Inferior parietal cortex (tissue), 1 donor: ENCODE measurements at regions not wholly inside any gene's neighbourhood (a gene's known extent, or its start where the extent isn't known, plus 50 kb on each side); places are given as distances from the start of the nearest gene placed in this dataset.

ENCODE experiments used
- DNase-seq: peaks from one replicate; pipeline ENCODE4 v3.0.0-alpha.2; 2016; ENCODE audit errors: extremely low spot score

DNA sequence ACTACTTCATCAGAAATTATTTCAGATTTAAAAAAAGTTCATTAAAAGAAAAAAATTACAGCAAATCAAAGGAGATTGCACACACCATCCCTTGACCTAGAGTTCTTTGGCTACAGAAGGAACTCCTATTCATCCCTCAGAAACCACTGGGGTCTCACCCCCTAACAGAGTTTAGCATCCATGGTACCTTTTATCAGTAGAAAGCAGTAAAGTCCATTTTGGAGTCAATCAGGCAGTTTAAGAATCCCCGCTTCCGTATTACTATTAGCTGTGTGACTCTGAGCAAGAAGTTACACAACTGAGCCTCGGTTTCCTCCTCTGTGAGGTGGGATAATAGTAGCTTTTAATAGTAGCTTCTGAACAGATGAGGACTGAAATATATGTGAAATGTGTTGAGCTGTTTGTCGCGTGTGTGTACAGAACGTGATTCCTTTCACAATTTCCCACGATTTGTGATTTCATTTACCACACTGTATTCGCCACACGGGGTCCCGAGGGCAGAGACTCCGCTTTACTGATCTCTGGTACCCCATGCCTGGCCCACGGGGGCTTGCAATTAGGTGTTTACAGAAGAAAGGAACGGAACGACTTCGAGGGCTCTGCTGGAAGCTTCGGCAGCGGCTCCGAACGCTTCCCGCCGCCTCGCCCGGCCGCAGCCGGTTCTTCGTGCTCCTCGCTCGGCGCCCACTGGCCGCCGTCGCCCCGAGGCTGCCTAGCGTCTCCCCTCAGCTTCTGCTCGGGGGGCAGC lies 72.5 kb upstream of the ZBED5 start:
- no peak for DNase-seq

DNA sequence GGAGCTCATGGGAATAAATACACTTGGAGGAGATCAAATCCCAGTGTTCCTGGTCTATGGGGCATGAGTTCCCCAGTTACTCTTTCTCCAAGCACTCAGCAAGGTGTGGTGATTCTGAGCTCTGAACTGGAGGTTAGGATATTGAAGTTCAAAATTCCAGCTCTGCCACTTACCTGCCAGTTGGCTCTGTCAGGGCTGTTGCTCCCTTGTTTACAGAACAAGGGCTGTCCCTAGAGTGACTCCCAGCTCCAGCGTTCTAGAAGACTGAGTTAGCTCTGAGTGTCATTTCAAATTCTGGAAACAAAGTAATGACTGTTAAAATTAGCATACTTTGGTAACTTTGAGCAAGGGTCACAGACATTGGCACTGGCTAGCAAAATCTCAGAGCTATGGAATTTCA lies 69.7 kb upstream of the ZBED5 start:
- no peak for DNase-seq

DNA sequence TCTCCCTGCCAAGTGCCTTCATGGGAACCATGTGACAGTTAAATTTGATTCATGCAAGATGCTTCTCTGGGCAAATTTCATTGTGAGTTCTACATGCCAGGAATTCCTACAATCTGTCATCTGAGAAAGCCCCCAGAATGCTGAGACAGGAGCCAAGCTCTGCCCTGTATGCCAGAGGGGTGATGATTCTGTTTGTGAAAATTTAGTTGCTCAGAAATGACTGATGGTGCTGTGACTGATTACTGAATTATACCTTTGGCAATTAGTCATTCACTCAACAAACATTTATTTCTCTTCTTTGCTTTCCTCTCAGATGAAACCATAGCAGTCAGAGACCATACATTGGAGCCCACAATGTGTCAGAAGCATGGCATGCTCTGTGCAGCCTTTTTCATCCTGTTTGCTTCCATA lies 69.0 kb upstream of the ZBED5 start:
- DNase-seq, result no peak

DNA sequence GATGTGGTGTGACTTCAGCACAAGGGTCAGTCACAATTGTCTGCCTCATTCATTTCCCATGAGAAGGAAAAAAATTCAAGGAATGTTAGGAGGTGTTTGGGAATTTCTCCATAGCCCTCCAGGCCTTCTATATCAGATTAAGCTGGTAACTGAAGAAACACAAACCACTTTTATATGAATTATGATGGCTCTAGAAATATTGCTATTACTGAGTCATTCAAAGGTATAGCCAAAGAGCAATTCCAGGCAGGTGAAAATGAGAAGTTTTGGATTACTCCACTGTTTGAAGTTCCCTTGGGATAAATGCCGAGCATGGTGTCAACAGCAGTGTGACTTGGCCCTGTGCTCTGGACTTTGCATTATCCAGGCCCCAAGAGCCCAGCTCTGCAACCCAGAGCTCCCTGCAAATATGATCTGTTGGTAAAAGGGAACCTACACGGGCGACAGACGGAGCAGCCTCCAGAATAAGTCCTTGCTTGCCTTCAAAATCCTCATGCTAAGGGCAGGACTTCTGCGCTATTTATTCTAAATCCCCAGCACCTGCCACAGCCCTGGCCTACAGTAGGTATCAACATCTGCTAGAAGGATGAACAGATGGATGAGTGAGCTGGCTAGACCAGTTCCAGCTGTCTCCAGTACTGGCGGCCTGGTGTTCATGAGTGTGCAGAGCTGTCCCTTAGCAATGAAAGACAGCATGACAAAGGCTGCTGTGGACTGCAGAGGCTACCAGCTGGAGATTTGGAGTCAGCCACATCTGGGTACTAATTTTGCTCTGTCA lies 67.5 kb upstream of the ZBED5 start:
- DNase-seq, result no peak

DNA sequence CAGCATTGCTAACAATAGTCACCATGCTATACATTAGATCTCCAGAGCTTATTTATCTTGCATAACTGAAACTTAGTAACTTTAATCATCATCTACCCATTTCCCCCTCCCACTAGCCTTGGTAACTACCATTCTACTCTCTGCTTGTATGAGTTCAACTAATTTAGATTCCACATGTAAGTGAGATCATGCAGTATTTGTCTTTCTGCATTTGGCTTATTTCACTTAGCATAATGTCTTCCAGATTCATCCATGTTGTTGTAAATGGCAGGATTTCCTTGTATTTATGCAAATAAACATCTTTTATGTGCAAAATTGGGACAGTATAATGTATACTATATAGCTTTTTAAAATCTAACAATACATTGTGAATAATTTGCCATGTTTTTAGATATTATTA lies 66.0 kb upstream of the ZBED5 start:
- no peak for DNase-seq

DNA sequence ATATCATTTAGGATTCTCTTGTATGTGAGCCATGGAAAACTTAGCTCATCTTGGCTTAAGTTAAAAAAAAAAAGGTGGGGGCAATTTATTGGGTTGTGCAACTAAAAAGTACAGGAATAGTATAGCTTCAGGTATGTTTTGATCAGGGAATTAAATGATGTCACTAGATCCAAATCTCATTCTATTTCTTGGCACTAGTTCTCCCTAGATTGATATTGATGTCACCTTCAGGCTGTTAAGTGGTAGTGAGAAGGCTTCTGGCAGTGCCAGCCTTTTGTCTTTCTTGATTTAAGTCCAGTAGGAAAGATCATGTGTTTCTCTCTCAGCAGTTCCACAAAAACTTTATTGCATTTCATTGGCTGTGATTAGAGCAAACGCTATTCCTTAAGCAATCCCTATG lies 65.0 kb upstream of the ZBED5 start:
- no peak for DNase-seq

DNA sequence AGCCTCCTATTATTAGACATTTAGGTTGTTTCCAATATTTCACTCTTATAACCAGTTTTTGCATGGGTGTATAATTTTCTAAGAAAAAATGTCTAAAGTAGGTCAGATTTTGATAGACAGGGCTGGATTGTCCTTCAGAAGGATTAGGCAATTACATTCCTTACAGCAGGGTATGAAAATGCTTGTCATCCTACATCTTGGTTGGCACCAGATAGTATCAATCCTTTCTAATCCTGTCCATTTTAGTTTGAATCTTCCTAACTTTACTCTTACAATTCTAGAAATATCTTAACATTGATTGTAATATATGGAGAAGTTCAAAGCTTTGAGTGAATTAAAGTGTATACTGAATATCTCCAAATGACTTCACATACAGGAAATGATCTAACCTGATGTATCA lies 63.0 kb upstream of the ZBED5 start:
- DNase-seq, result no peak

DNA sequence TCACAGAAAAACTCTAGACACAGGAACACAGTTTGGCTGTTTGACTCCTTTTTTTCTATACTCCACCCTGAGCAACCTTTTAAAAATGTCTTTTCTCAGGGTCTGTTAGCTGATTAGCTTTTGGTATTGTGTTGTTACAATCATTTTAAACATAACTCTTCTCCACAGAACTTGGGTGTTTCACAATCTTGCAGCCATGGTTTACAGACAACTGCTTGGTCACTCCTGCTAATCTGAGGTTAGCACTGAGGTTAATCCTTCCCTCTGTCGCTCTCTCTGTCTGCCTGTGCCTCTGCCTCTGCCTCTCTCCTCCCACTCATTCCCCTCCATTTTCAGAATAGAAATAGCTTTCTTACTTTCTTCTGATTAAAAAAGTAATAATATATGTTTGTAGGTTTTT lies 62.4 kb upstream of the ZBED5 start:
- no peak for DNase-seq

DNA sequence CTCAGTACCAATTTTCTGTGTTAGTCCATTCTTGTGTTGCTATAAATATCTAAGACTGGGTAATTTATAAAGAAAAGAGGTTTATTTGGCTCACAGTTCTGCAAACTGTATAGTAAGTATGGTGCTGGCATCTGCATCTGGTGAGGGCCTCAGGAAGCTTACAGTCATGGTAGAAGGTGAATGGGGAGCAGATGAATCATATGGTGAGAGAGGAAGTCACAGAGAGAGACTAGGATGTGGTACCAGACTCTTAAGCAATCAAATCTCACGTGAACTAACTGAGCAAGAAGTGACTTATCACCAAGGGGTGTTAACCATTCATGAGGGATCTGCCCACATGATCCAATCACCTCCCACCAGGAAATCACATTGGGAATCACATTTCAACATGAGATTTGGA lies 60.8 kb upstream of the ZBED5 start:
- no peak for DNase-seq

DNA sequence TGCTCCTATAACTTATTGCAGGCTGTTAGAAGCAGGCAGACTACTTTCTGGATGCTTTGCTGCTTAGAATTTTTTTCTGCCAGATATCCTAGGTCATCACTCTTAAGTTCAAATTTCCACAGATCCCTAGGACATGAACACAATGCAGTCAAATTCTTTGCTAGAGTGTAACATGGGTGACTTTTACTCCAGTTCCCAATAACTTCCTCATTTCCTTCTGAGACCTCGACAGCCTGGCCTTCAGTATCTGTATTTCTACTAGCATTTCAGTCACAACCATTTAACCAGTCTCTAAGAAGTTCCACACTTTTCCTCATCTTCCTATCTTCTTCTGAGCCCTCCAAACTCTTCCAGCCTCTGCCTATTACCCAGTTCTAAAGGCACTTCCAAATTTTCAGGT lies 60.4 kb upstream of the ZBED5 start:
- no peak for DNase-seq

DNA sequence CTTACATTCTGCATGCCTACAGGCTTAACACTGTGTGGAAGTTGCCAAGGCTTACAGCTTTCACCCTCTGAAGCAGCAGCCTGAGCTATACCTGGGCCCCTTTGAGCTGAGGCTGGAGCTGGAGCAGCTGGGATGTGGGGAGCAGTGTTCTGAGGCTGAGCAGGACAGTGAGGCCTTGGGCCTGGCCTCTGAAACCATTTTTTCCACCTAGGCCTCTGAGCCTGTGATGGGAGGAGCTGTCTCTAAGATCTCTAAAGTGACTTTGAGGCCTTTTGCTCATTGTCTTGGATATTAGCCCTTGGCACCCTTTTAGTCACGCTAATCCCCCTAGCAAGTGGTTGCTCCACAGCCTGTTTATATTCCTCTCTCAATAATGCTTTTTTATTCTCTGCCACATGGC lies 59.9 kb upstream of the ZBED5 start:
- DNase-seq, result no peak

DNA sequence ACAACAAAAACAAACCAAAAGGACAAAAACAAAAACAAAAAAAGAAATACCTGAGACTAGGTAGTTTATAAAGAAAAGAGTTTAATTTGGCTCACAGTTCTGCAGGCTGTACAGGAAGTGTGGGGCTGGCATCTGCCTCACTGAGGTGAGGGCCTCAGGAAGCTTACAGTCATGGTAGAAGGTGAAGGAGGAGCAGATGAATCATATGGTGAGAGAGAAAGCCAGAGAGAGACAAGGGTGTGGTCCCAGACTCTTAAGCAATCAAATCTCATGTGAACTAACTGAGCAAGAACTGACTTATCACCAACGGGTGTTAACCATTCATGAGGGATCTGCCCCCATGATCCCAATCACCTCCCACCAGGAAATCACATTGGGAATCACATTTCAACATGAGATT lies 58.8 kb upstream of the ZBED5 start:
- no peak for DNase-seq

DNA sequence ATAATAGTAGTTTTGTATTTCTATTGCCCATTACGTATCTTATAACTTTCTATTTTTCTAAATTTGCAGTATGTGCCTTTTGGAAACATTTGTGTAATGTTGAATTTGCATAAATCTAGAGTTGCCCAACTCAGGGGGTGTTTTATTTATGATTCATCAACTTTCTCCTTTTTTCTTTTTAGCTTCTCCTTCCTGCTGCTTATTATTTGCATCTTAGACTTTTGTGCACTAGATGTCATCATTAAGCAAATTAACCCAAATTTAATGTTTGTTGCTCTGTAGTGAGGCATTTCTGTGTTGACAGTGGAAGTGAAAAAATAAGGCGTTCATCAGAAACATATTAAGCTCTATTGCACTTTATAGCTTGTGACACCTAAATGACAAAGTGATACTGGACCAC lies 56.2 kb upstream of the ZBED5 start:
- no peak for DNase-seq

DNA sequence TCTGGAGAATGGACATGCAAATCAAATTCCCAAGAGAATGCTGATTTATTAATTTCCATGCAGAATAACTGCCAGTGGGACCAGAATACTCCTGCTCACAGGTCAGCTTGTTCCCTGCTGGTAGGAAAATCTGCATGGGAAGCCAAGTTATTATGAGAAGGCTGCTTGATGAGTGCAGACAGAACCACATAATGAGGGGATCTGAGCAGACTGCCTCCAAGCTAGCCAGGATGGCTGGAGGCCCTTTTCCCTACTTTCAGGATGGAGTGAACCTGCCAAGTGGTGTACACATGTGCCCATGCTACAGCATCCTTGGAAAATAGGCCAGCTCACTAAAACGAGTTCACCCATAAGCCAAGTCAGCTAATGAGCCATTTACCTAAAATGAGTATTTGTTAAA lies 55.2 kb upstream of the ZBED5 start:
- no peak for DNase-seq

DNA sequence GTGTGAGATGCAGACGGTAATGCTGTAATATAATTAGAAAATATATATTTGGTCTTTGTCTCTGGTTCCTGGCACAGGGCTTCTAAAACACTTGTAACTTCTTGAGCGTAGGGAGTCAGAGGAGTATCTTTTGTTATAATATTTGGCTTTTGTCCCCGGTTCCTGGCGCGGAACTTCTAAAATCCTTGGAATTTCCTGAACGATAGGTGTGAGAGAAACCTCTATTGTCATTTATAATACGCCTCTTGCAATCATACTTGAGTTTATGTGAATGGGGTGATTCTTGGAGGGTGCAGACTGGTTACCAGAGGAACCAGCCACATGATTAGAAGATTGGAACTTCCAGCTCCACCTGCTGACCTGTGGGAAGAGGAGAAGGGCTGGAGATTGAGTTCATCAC lies 54.1 kb upstream of the ZBED5 start:
- no peak for DNase-seq

DNA sequence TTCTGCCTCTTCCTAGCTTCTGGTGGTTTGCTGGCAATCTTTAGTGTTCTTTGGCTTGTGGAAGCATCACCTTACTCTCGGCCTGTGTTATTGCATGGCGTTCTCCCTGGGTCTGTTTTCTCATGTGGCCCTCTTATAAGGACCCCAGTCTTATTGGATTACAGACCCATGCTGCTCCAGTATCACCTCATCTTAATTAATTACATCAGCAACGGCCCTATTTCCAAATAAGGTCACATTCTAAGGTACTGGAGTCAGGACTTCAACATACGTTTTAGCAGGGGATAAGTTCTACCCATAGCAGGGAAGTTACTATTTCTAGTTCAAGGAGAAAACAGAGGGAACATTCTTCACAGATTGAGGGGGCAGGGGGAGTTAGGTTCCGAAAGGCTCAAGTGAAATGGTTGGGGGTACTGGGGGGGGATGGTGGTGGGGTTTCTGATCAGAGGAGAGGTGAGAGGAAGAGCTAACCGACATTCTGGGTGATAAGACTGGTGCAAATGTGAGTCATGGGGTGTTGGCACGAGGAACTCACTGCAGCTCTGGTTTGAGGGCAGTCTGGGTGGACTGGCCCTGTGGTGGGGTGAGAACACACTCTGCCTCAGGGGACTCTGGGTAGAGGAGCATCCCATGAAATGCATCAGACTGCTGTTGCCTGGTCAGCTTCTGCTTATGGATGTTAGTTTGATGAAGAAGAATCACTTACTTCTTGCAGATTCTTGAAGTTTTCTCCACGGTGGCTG lies 51.5 kb upstream of the ZBED5 start:
- no peak for DNase-seq

DNA sequence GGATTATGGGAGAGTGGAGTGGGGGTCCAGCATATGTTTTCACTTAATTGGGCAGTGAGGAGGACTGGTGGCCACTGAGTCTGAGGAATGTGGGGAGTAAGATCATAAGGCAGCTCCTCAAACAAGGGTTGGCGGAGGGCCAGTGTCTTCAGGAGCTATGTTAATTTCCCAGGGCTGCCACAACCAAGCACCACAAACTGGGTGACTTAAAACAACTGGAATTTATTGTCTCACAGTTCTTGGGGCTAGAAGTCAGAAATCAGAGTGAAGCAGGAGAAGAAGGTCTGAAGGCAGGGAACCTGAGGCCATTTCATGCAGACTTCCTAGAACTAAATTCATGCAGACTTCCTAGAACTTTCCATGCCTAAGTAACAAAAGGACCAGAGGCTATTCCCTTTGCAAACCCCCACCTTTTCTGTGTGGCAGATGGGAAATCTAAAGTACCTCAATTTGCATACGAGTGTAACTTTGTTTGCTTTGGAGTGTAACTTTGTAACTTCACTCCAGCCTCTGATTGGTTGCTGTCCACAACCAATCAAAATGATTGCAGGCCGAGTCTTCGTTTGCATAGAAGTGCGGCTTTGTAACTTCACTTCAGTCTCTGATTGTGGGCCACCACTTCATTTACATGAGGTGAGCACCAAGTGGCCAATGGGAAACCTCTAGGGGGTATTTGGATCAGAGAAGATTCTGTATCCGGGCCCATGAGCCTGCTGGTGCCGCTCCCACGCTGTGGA lies 50.5 kb upstream of the ZBED5 start:
- DNase-seq, result no peak
